ENCODE measurements at regions not wholly inside any gene's neighbourhood (a gene's known extent, or its start where the extent isn't known, plus 50 kb on each side); places are given as distances from the start of the nearest gene placed in this dataset.

- TF ChIP-seq, protein P1, sequence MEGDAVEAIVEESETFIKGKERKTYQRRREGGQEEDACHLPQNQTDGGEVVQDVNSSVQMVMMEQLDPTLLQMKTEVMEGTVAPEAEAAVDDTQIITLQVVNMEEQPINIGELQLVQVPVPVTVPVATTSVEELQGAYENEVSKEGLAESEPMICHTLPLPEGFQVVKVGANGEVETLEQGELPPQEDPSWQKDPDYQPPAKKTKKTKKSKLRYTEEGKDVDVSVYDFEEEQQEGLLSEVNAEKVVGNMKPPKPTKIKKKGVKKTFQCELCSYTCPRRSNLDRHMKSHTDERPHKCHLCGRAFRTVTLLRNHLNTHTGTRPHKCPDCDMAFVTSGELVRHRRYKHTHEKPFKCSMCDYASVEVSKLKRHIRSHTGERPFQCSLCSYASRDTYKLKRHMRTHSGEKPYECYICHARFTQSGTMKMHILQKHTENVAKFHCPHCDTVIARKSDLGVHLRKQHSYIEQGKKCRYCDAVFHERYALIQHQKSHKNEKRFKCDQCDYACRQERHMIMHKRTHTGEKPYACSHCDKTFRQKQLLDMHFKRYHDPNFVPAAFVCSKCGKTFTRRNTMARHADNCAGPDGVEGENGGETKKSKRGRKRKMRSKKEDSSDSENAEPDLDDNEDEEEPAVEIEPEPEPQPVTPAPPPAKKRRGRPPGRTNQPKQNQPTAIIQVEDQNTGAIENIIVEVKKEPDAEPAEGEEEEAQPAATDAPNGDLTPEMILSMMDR (IDR thresholded peaks at IDR 0.05), result no peak
- no peaks in the 10 kb centered on the region for H3K9me3 ChIP-seq
- peaks cover 0 to 8% of the 10 kb centered on the region in 2 donors for H3K4me1 ChIP-seq (ENCODE audit: control insufficient read depth in 1 of 2, low read depth in 2 of 2)
- no peaks in the 10 kb centered on the region for H3K36me3 ChIP-seq
- no peak overlapping the region for H3K4me3 ChIP-seq
- ATAC-seq (ENCODE audit: insufficient number of reproducible peaks, low FRiP score, low read depth) (no peak), DNase-seq (ENCODE audit: low spot score) (no peak)
- no peaks in the 10 kb centered on the region for H3K27me3 ChIP-seq (replicated peaks; ENCODE audit: insufficient read depth)
- no peak overlapping the region for H3K27ac ChIP-seq
These were observed 72.4 kb upstream of the PACRGL start for GRCh38 chr4:20627866-20628265.

DNA sequence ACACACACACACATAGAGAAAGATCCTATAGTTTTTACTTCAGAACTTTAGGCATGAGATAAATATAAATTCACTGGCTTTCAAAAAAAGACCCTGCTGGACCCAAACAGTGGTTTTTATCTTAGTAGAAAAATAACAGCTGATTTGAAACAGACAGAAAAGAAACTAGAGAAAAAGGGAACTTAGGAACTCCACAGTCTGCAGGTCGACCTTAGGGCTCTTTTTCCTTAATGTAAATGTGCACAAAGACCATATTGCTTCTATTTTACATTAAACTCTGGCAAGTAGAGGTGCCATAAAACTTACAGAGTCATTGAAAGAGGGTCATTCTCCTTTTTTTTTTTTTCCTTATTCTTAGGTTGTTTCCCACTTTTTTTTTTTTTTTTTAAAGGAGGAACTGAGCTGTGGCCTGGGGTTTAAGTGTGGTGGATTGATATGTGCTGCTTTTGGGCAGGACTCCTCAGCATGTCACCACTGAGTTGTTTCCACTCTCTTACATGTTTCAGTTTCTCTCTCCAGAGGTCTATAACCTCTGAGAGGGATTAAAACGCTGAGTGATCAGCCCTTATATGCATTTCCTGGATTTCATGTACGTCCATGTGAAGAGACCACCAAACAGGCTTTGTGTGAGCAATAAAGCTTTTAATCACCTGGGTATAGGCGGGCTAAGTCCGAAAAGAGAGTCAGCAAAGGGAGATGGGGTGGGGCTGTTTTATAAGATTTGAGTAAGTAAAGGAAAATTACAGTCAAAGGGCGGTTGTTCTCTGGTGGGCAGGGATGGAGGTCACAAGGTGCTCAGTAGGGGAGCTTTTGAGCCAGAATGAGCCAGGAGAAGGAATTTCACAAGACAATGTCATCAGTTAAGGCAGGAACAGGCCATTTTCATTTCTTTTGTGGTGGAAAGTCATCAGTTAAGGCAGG, 70.8 kb upstream of the PACRGL start:
- no peak for ATAC-seq (ENCODE audit: insufficient number of reproducible peaks, low FRiP score, low read depth)
- H3K36me3 ChIP-seq, result no peaks in the 10 kb centered on the region
- H3K4me3 ChIP-seq, result no peak overlapping the region
- H3K4me1 ChIP-seq (ENCODE audit: control insufficient read depth in 1 of 2, low read depth in 2 of 2), result peaks cover 0 to 5% of the 10 kb centered on the region in 2 donors
- no peaks in the 10 kb centered on the region for H3K9me3 ChIP-seq
- TF ChIP-seq, protein P1 (IDR thresholded peaks at IDR 0.05), result no peak
- H3K27me3 ChIP-seq (replicated peaks; ENCODE audit: insufficient read depth), result no peaks in the 10 kb centered on the region
- H3K27ac ChIP-seq, result no peak overlapping the region
- no peak for DNase-seq (ENCODE audit: low spot score)

GRCh38 chr4:20638825-20639224, 61.4 kb upstream of the PACRGL start:
- peaks cover 6 to 11% of the 10 kb centered on the region in 2 donors for H3K4me1 ChIP-seq (ENCODE audit: control insufficient read depth in 1 of 2, low read depth in 2 of 2)
- no peaks in the 10 kb centered on the region for H3K9me3 ChIP-seq
- H3K36me3 ChIP-seq, result no peaks in the 10 kb centered on the region
- H3K4me3 ChIP-seq, result no peak overlapping the region
- TF ChIP-seq, protein P1 (IDR thresholded peaks at IDR 0.05), result no peak
- no peak for ATAC-seq (ENCODE audit: insufficient number of reproducible peaks, low FRiP score, low read depth)
- DNase-seq (ENCODE audit: low spot score), result no peak
- no peak overlapping the region for H3K27ac ChIP-seq
- no peaks in the 10 kb centered on the region for H3K27me3 ChIP-seq (replicated peaks; ENCODE audit: insufficient read depth)

DNA sequence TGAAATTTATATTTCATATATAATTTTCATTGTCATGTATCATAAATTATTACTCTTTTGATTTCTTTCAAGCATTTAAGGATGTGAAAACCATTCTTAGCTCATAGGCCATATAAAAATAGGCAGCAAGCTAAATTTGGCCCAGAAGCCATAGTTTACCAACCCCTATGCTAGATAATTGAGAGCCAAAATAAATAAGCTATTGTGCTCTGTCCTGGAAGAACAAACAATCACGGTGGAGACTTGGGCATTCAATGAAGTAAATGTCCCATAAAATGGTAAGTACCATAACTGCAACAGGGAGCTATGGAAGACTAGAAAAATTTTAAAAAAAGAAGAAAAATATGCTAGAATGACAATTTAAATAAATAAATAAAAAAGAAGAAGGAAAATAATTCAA, 60.9 kb upstream of the PACRGL start:
- no peak overlapping the region for H3K27ac ChIP-seq
- TF ChIP-seq, protein P1 (IDR thresholded peaks at IDR 0.05), result no peak
- H3K4me1 ChIP-seq (ENCODE audit: control insufficient read depth in 1 of 2, low read depth in 2 of 2), result peaks cover 6 to 11% of the 10 kb centered on the region in 2 donors
- no peaks in the 10 kb centered on the region for H3K27me3 ChIP-seq (replicated peaks; ENCODE audit: insufficient read depth)
- H3K4me3 ChIP-seq, result no peak overlapping the region
- DNase-seq (ENCODE audit: low spot score) (no peak), ATAC-seq (ENCODE audit: insufficient number of reproducible peaks, low FRiP score, low read depth) (no peak)
- H3K9me3 ChIP-seq, result no peaks in the 10 kb centered on the region
- no peaks in the 10 kb centered on the region for H3K36me3 ChIP-seq

- no peaks in the 10 kb centered on the region for H3K36me3 ChIP-seq
- H3K27me3 ChIP-seq (replicated peaks; ENCODE audit: insufficient read depth), result no peaks in the 10 kb centered on the region
- H3K27ac ChIP-seq, result no peak overlapping the region
- no peak for ATAC-seq (ENCODE audit: insufficient number of reproducible peaks, low FRiP score, low read depth)
- H3K4me1 ChIP-seq (ENCODE audit: control insufficient read depth in 1 of 2, low read depth in 2 of 2), result peaks cover 6 to 11% of the 10 kb centered on the region in 2 donors
- H3K4me3 ChIP-seq, result no peak overlapping the region
- TF ChIP-seq, protein P1 (IDR thresholded peaks at IDR 0.05), result no peak
- no peak for DNase-seq (ENCODE audit: low spot score)
- no peaks in the 10 kb centered on the region for H3K9me3 ChIP-seq
These were observed 59.3 kb upstream of the PACRGL start for GRCh38 chr4:20640989-20641388.

All from thoracic aorta (tissue), 2 donors.